Neural progenitor cell (in vitro differentiated cells): ENCODE measurements at regions not wholly inside any gene's neighbourhood (a gene's known extent, or its start where the extent isn't known, plus 50 kb on each side); places are given as distances from the start of the nearest gene placed in this dataset.

Experiments
- EZH2 ChIP-seq: fragments of 200-600 bp; sonication (generic); IDR thresholded peaks from 2 replicates; pipeline ENCODE4 v1.6.1; 2017; ENCODE audit warnings: antibody characterized with exemption, mild to moderate bottlenecking, moderate library complexity
- TF ChIP-seq, protein P1 (sequence below): fragments of 200-600 bp; sonication (generic); IDR thresholded peaks from 2 replicates; pipeline ENCODE4 v1.5.1; 2017; ENCODE audit warnings: antibody characterized with exemption, mild to moderate bottlenecking

GRCh38 chr4:30525662-30526315 lies 194.4 kb upstream of the PCDH7 start:
- TF ChIP-seq, protein P1, sequence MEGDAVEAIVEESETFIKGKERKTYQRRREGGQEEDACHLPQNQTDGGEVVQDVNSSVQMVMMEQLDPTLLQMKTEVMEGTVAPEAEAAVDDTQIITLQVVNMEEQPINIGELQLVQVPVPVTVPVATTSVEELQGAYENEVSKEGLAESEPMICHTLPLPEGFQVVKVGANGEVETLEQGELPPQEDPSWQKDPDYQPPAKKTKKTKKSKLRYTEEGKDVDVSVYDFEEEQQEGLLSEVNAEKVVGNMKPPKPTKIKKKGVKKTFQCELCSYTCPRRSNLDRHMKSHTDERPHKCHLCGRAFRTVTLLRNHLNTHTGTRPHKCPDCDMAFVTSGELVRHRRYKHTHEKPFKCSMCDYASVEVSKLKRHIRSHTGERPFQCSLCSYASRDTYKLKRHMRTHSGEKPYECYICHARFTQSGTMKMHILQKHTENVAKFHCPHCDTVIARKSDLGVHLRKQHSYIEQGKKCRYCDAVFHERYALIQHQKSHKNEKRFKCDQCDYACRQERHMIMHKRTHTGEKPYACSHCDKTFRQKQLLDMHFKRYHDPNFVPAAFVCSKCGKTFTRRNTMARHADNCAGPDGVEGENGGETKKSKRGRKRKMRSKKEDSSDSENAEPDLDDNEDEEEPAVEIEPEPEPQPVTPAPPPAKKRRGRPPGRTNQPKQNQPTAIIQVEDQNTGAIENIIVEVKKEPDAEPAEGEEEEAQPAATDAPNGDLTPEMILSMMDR = no peak
- no peak for TF ChIP-seq EZH2
